ENCODE measurements at regions not wholly inside any gene's neighbourhood (a gene's known extent, or its start where the extent isn't known, plus 50 kb on each side); places are given as distances from the start of the nearest gene placed in this dataset.

- TF ChIP-seq CTCF (CRISPR knock-in tag; IDR thresholded peaks at IDR 0.05) (no peak), ZNF850 (CRISPR knock-in tag; conservative IDR thresholded peaks at IDR 0.05) (no peak), GFI1 (CRISPR knock-in tag; IDR thresholded peaks at IDR 0.05; ENCODE audit: borderline replicate concordance) (no peak), CAMTA2 (CRISPR knock-in tag; IDR thresholded peaks at IDR 0.05; ENCODE audit: borderline replicate concordance) (no peak), ZSCAN20 (CRISPR knock-in tag; IDR thresholded peaks at IDR 0.05; ENCODE audit: borderline replicate concordance) (no peak), BCL6 (CRISPR knock-in tag; IDR thresholded peaks at IDR 0.05) (no peak), FIP1L1 (IDR thresholded peaks at IDR 0.05; ENCODE audit: borderline replicate concordance, insufficient read depth, low read depth, low read length) (no peak), ZNF121 (CRISPR knock-in tag; IDR thresholded peaks at IDR 0.05) (no peak), EP300 (IDR thresholded peaks at IDR 0.05; ENCODE audit: low read depth in 2 of 2, low read length in 2 of 2) (no peak), EP300 (CRISPR knock-in tag; IDR thresholded peaks at IDR 0.05; ENCODE audit: borderline replicate concordance) (no peak), NFE2L1 (CRISPR knock-in tag; IDR thresholded peaks at IDR 0.05; ENCODE audit: borderline replicate concordance) (no peak), ZNF460 (CRISPR knock-in tag; IDR thresholded peaks at IDR 0.05; ENCODE audit: borderline replicate concordance) (no peak), YY1 (IDR thresholded peaks at IDR 0.05; ENCODE audit: insufficient read depth, insufficient replicate concordance, low read depth, low read length) (no peak)
- TF ChIP-seq, protein P1, sequence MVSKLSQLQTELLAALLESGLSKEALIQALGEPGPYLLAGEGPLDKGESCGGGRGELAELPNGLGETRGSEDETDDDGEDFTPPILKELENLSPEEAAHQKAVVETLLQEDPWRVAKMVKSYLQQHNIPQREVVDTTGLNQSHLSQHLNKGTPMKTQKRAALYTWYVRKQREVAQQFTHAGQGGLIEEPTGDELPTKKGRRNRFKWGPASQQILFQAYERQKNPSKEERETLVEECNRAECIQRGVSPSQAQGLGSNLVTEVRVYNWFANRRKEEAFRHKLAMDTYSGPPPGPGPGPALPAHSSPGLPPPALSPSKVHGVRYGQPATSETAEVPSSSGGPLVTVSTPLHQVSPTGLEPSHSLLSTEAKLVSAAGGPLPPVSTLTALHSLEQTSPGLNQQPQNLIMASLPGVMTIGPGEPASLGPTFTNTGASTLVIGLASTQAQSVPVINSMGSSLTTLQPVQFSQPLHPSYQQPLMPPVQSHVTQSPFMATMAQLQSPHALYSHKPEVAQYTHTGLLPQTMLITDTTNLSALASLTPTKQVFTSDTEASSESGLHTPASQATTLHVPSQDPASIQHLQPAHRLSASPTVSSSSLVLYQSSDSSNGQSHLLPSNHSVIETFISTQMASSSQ (IDR thresholded peaks at IDR 0.05; ENCODE audit: low read depth): no peak
- TF ChIP-seq, protein P1 (CRISPR knock-in tag; IDR thresholded peaks at IDR 0.05; ENCODE audit: borderline replicate concordance): no peak
- TF ChIP-seq, protein P2, sequence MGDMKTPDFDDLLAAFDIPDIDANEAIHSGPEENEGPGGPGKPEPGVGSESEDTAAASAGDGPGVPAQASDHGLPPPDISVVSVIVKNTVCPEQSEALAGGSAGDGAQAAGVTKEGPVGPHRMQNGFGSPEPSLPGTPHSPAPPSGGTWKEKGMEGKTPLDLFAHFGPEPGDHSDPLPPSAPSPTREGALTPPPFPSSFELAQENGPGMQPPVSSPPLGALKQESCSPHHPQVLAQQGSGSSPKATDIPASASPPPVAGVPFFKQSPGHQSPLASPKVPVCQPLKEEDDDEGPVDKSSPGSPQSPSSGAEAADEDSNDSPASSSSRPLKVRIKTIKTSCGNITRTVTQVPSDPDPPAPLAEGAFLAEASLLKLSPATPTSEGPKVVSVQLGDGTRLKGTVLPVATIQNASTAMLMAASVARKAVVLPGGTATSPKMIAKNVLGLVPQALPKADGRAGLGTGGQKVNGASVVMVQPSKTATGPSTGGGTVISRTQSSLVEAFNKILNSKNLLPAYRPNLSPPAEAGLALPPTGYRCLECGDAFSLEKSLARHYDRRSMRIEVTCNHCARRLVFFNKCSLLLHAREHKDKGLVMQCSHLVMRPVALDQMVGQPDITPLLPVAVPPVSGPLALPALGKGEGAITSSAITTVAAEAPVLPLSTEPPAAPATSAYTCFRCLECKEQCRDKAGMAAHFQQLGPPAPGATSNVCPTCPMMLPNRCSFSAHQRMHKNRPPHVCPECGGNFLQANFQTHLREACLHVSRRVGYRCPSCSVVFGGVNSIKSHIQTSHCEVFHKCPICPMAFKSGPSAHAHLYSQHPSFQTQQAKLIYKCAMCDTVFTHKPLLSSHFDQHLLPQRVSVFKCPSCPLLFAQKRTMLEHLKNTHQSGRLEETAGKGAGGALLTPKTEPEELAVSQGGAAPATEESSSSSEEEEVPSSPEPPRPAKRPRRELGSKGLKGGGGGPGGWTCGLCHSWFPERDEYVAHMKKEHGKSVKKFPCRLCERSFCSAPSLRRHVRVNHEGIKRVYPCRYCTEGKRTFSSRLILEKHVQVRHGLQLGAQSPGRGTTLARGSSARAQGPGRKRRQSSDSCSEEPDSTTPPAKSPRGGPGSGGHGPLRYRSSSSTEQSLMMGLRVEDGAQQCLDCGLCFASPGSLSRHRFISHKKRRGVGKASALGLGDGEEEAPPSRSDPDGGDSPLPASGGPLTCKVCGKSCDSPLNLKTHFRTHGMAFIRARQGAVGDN (CRISPR knock-in tag; IDR thresholded peaks at IDR 0.05): no peak
Measured at GRCh38 chr5:101080462-101081240, 177.6 kb upstream of the ST8SIA4 start.
